MM.1S (cell line): ENCODE measurements at regions not wholly inside any gene's neighbourhood (a gene's known extent, or its start where the extent isn't known, plus 50 kb on each side); places are given as distances from the start of the nearest gene placed in this dataset.

Source experiments
- DNase-seq: peaks from one replicate; pipeline ENCODE4 v3.0.0-alpha.2; 2015
- H2AFZ ChIP-seq: fragments of 300-600 bp; sonication (generic); 2 replicates; pipeline ENCODE4 v1.6.0; 2016; ENCODE audit warnings: antibody characterized with exemption, low read length
- H3F3A ChIP-seq: fragments of 300-600 bp; sonication (generic); 2 replicates; pipeline ENCODE4 v1.6.1; 2016; ENCODE audit warnings: mild to moderate bottlenecking, antibody characterized with exemption, low read length, moderate library complexity, mixed read lengths; ENCODE audit not compliant: insufficient read depth
- H3K27ac ChIP-seq: fragments of 300-600 bp; sonication (generic); 2 replicates; pipeline ENCODE4 v1.5.1; 2016; ENCODE audit warnings: mild to moderate bottlenecking, low read length
- H3K27me3 ChIP-seq: fragments of 300-600 bp; sonication (generic); replicated peaks from 2 replicates; pipeline ENCODE4 v1.6.0; 2016; ENCODE audit warnings: low read length; ENCODE audit not compliant: insufficient read depth
- H3K36me3 ChIP-seq: fragments of 300-600 bp; sonication (generic); replicated peaks from 2 replicates; pipeline ENCODE4 v1.6.1; 2016; ENCODE audit warnings: mild to moderate bottlenecking, low read length, mixed read lengths; ENCODE audit not compliant: insufficient read depth
- H3K4me1 ChIP-seq: fragments of 300-600 bp; sonication (generic); 2 replicates; pipeline ENCODE4 v1.6.1; 2016; ENCODE audit warnings: low read length, mixed read lengths
- H3K4me2 ChIP-seq: fragments of 300-600 bp; sonication (generic); 2 replicates; pipeline ENCODE4 v1.6.0; 2016; ENCODE audit warnings: low read depth, low read length
- H3K4me3 ChIP-seq: fragments of 300-600 bp; sonication (generic); 2 replicates; pipeline ENCODE4 v1.5.1; 2016; ENCODE audit warnings: low read length, mixed read lengths
- H3K79me2 ChIP-seq: fragments of 300-600 bp; sonication (generic); 2 replicates; pipeline ENCODE4 v1.6.1; 2016; ENCODE audit warnings: mixed run types, low read length, mixed read lengths
- H3K9ac ChIP-seq: fragments of 300-600 bp; sonication (generic); 2 replicates; pipeline ENCODE4 v1.6.1; 2016; ENCODE audit warnings: low read length, mixed read lengths
- H3K9me2 ChIP-seq: fragments of 300-600 bp; sonication (generic); replicated peaks from 2 replicates; pipeline ENCODE4 v1.6.1; 2016; ENCODE audit warnings: mild to moderate bottlenecking, low read length, mixed read lengths; ENCODE audit not compliant: insufficient read depth
- H3K9me3 ChIP-seq: fragments of 300-600 bp; sonication (generic); replicated peaks from 2 replicates; pipeline ENCODE4 v1.6.1; 2016; ENCODE audit warnings: mild to moderate bottlenecking, low read length, mixed read lengths; ENCODE audit not compliant: insufficient read depth
- H4K20me1 ChIP-seq: fragments of 300-600 bp; sonication (generic); 2 replicates; pipeline ENCODE4 v1.6.1; 2016; ENCODE audit warnings: mild to moderate bottlenecking, low read length, moderate library complexity, mixed read lengths; ENCODE audit not compliant: insufficient read depth
- CTCF ChIP-seq: fragments of 300-600 bp; sonication (generic); IDR thresholded peaks from 2 replicates; pipeline ENCODE4 v1.5.1; 2016; ENCODE audit warnings: antibody characterized with exemption, low read length, mixed read lengths
- EZH2 ChIP-seq: fragments of 300-600 bp; sonication (generic); optimal IDR thresholded peaks from 2 replicates; pipeline ENCODE3; 2017; ENCODE audit warnings: low read depth, mild to moderate bottlenecking, antibody characterized with exemption, low read length, mixed read lengths
- EZH2phosphoT487 ChIP-seq: fragments of 300-600 bp; sonication (generic); IDR thresholded peaks from 2 replicates; pipeline ENCODE4 v1.6.1; 2018; ENCODE audit warnings: antibody characterized with exemption, low read length

- no peaks in the 10 kb centered on the region for H3K9me2 ChIP-seq
- no peak overlapping the region for H3K4me3 ChIP-seq
- H2AFZ ChIP-seq: no peak overlapping the region
- no peaks in the 10 kb centered on the region for H3K9me3 ChIP-seq
- H3F3A ChIP-seq: no peaks in the 10 kb centered on the region
- no peak for TF ChIP-seq EZH2phosphoT487
- TF ChIP-seq EZH2: no peak
- no peak for TF ChIP-seq CTCF
- H3K4me2 ChIP-seq: no peak overlapping the region
- H3K9ac ChIP-seq: no peak overlapping the region
- no peaks in the 10 kb centered on the region for H4K20me1 ChIP-seq
- H3K27ac ChIP-seq: no peak overlapping the region
- DNase-seq: no peak
- no peaks in the 10 kb centered on the region for H3K36me3 ChIP-seq
- H3K79me2 ChIP-seq: no peaks in the 10 kb centered on the region
- no peaks in the 10 kb centered on the region for H3K4me1 ChIP-seq
- H3K27me3 ChIP-seq: no peaks in the 10 kb centered on the region
Measured at GRCh38 chr7:53422291-53422690, 386.9 kb downstream of the POM121L12 start.

- Histone ChIP-seq H4K20me1 (no peaks in the 10 kb centered on the region), H2AFZ (peak overlapping the region; percentile 20; the same call in 1 of the 2 replicates), H3K27me3 (no peaks in the 10 kb centered on the region), H3K27ac (no peak overlapping the region), H3K4me2 (no peak overlapping the region; the same call in 1 of the 2 replicates), H3K9me3 (no peaks in the 10 kb centered on the region), H3F3A (no peaks in the 10 kb centered on the region), H3K9me2 (no peaks in the 10 kb centered on the region), H3K36me3 (no peaks in the 10 kb centered on the region), H3K4me1 (no peaks in the 10 kb centered on the region), H3K9ac (no peak overlapping the region), H3K79me2 (no peaks in the 10 kb centered on the region), H3K4me3 (no peak overlapping the region)
- no peak for DNase-seq
- TF ChIP-seq EZH2 (no peak), CTCF (no peak), EZH2phosphoT487 (no peak)
Measured at GRCh38 chr7:53426145-53426750, 390.8 kb downstream of the POM121L12 start.

GRCh38 chr7:53428045-53428444 lies 392.6 kb downstream of the POM121L12 start:
- Histone ChIP-seq H3K79me2 (no peaks in the 10 kb centered on the region), H3F3A (no peaks in the 10 kb centered on the region), H3K27ac (no peak overlapping the region), H3K27me3 (no peaks in the 10 kb centered on the region), H4K20me1 (no peaks in the 10 kb centered on the region), H3K36me3 (no peaks in the 10 kb centered on the region), H3K4me1 (no peaks in the 10 kb centered on the region), H3K9me3 (no peaks in the 10 kb centered on the region), H3K4me2 (no peak overlapping the region), H3K9me2 (no peaks in the 10 kb centered on the region), H3K4me3 (no peak overlapping the region), H3K9ac (no peak overlapping the region), H2AFZ (no peak overlapping the region)
- TF ChIP-seq EZH2: no peak
- DNase-seq: no peak

GRCh38 chr7:53431901-53432300 lies 396.5 kb downstream of the POM121L12 start:
- no peak overlapping the region for H3K4me2 ChIP-seq
- no peak for DNase-seq
- no peaks in the 10 kb centered on the region for H3F3A ChIP-seq
- H3K27me3 ChIP-seq: no peaks in the 10 kb centered on the region
- H3K36me3 ChIP-seq: no peaks in the 10 kb centered on the region
- H3K4me1 ChIP-seq: no peaks in the 10 kb centered on the region
- H2AFZ ChIP-seq: no peak overlapping the region
- H3K79me2 ChIP-seq: no peaks in the 10 kb centered on the region
- H3K9me3 ChIP-seq: no peaks in the 10 kb centered on the region
- H3K4me3 ChIP-seq: no peak overlapping the region
- no peaks in the 10 kb centered on the region for H3K9me2 ChIP-seq
- H3K9ac ChIP-seq: no peak overlapping the region
- H4K20me1 ChIP-seq: no peaks in the 10 kb centered on the region
- no peak overlapping the region for H3K27ac ChIP-seq
- TF ChIP-seq CTCF (no peak), EZH2phosphoT487 (no peak), EZH2 (no peak)
